ENCODE measurements at regions not wholly inside any gene's neighbourhood (a gene's known extent, or its start where the extent isn't known, plus 50 kb on each side); places are given as distances from the start of the nearest gene placed in this dataset.
"Not testable (repeated sequence)": the region's sequence is repeated elsewhere in the genome, so short reads cannot be mapped to it uniquely, and the experiment has no call there.

GRCh38 chr2:150259746-150260145 lies 227.7 kb downstream of the RND3 start:
- no peak for DNase-seq

GRCh38 chr2:150258781-150259307 lies 228.6 kb downstream of the RND3 start:
- DNase-seq, result no peak

GRCh38 chr2:150256736-150257135 lies 230.7 kb downstream of the RND3 start:
- no peak for DNase-seq

- no peak for DNase-seq
Observed at GRCh38 chr2:150255528-150255927, 231.9 kb downstream of the RND3 start.

- DNase-seq, result not testable (repeated sequence)
Observed at GRCh38 chr2:150249735-150250134, 237.7 kb downstream of the RND3 start.

- DNase-seq, result no peak
Observed at GRCh38 chr2:150247481-150247880, 240.0 kb downstream of the RND3 start.

GRCh38 chr2:150234787-150235446 lies 252.6 kb downstream of the RND3 start:
- no peak for DNase-seq

- no peak for DNase-seq
Observed at GRCh38 chr2:150232871-150233270, 254.6 kb downstream of the RND3 start.

- no peak for DNase-seq
Observed at GRCh38 chr2:150232321-150232720, 255.1 kb downstream of the RND3 start.

- DNase-seq, result no peak
Observed at GRCh38 chr2:150230616-150231015, 256.9 kb downstream of the RND3 start.

GRCh38 chr2:150230004-150230403 lies 257.5 kb downstream of the RND3 start:
- no peak for DNase-seq

GRCh38 chr2:150228936-150229335 lies 258.5 kb downstream of the RND3 start:
- DNase-seq, result peak; percentile 26

GRCh38 chr2:150225030-150225429 lies 262.4 kb downstream of the RND3 start:
- no peak for DNase-seq

GRCh38 chr2:150224321-150224720 lies 263.1 kb downstream of the RND3 start:
- no peak for DNase-seq

GRCh38 chr2:150222942-150223341 lies 264.5 kb downstream of the RND3 start:
- DNase-seq, result no peak

GRCh38 chr2:150222379-150222778 lies 265.1 kb downstream of the RND3 start:
- no peak for DNase-seq

- no peak for DNase-seq
Observed at GRCh38 chr2:150219861-150220260, 267.6 kb downstream of the RND3 start.

GRCh38 chr2:150215041-150215440 lies 272.4 kb downstream of the RND3 start:
- DNase-seq, result no peak

GRCh38 chr2:150214626-150215025 lies 272.8 kb downstream of the RND3 start:
- no peak for DNase-seq

GRCh38 chr2:150212722-150213171 lies 274.7 kb downstream of the RND3 start:
- no peak for DNase-seq

GRCh38 chr2:150211164-150211631 lies 276.3 kb downstream of the RND3 start:
- no peak for DNase-seq

GRCh38 chr2:150209746-150210145 lies 277.7 kb downstream of the RND3 start:
- DNase-seq, result no peak

- no peak for DNase-seq
Observed at GRCh38 chr2:150208689-150209088, 278.8 kb downstream of the RND3 start.

- peak; percentile 89 for DNase-seq
Observed at GRCh38 chr2:150207979-150208378, 279.5 kb downstream of the RND3 start.

- no peak for DNase-seq
Observed at GRCh38 chr2:150204451-150204850, 283.0 kb downstream of the RND3 start.

All from COR-L47 (cell line).